ENCODE measurements at regions not wholly inside any gene's neighbourhood (a gene's known extent, or its start where the extent isn't known, plus 50 kb on each side); places are given as distances from the start of the nearest gene placed in this dataset.

- Histone ChIP-seq H3K36me3 (ENCODE audit: insufficient read depth, low read length) (no peaks in the 10 kb centered on the region), H3K9ac (ENCODE audit: low read length) (no peak overlapping the region), H3K9me2 (ENCODE audit: low read depth, low read length) (no peaks in the 10 kb centered on the region), H2AFZ (ENCODE audit: low read length) (no peak overlapping the region), H3F3A (ENCODE audit: insufficient read depth, low read length) (no peaks in the 10 kb centered on the region), H3K79me2 (ENCODE audit: insufficient read depth, low read length) (no peaks in the 10 kb centered on the region), H3K9me3 (ENCODE audit: low read length) (no peaks in the 10 kb centered on the region), H3K4me2 (ENCODE audit: low read length) (no peak overlapping the region), H4K20me1 (ENCODE audit: insufficient read depth, low read length) (no peaks in the 10 kb centered on the region), H3K4me1 (ENCODE audit: insufficient read depth, low read length, severe bottlenecking) (no peaks in the 10 kb centered on the region), H3K4me3 (ENCODE audit: low read depth, low read length, poor library complexity, severe bottlenecking) (no peak overlapping the region), H3K27ac (ENCODE audit: low read depth, low read length, poor library complexity, severe bottlenecking) (no peak overlapping the region), H3K27me3 (ENCODE audit: insufficient read depth, low read length) (no peaks in the 10 kb centered on the region)
- TF ChIP-seq CTCF (IDR thresholded peaks at IDR 0.05; ENCODE audit: low read length) (no peak), EZH2 (IDR thresholded peaks at IDR 0.05; ENCODE audit: borderline replicate concordance, low read length) (no peak)
Measured at GRCh38 chr12:115421350-115421749, 737.4 kb upstream of the TBX3 start.

GRCh38 chr12:115419145-115419646, 735.2 kb upstream of the TBX3 start:
- H3K4me1 ChIP-seq (ENCODE audit: insufficient read depth, low read length, severe bottlenecking) = no peaks in the 10 kb centered on the region
- H3K27ac ChIP-seq (ENCODE audit: low read depth, low read length, poor library complexity, severe bottlenecking) = no peak overlapping the region

GRCh38 chr12:115417610-115418009, 733.6 kb upstream of the TBX3 start:
- H3F3A ChIP-seq (ENCODE audit: insufficient read depth, low read length) = no peaks in the 10 kb centered on the region
- no peak overlapping the region for H3K4me3 ChIP-seq (ENCODE audit: low read depth, low read length, poor library complexity, severe bottlenecking)
- H4K20me1 ChIP-seq (ENCODE audit: insufficient read depth, low read length) = no peaks in the 10 kb centered on the region
- H3K36me3 ChIP-seq (ENCODE audit: insufficient read depth, low read length) = no peaks in the 10 kb centered on the region
- H3K27me3 ChIP-seq (ENCODE audit: insufficient read depth, low read length) = no peaks in the 10 kb centered on the region
- TF ChIP-seq CTCF (IDR thresholded peaks at IDR 0.05; ENCODE audit: low read length) = no peak
- no peak for TF ChIP-seq EZH2 (IDR thresholded peaks at IDR 0.05; ENCODE audit: borderline replicate concordance, low read length)
- no peaks in the 10 kb centered on the region for H3K79me2 ChIP-seq (ENCODE audit: insufficient read depth, low read length)
- H3K9me3 ChIP-seq (ENCODE audit: low read length) = no peaks in the 10 kb centered on the region
- H3K9ac ChIP-seq (ENCODE audit: low read length) = no peak overlapping the region
- H2AFZ ChIP-seq (ENCODE audit: low read length) = no peak overlapping the region
- no peak overlapping the region for H3K4me2 ChIP-seq (ENCODE audit: low read length)
- H3K9me2 ChIP-seq (ENCODE audit: low read depth, low read length) = no peaks in the 10 kb centered on the region
- no peak overlapping the region for H3K27ac ChIP-seq (ENCODE audit: low read depth, low read length, poor library complexity, severe bottlenecking)
- H3K4me1 ChIP-seq (ENCODE audit: insufficient read depth, low read length, severe bottlenecking) = no peaks in the 10 kb centered on the region

More at GRCh38 chr12:115419145-115419646, 735.2 kb upstream of the TBX3 start:
- Histone ChIP-seq H4K20me1 (ENCODE audit: insufficient read depth, low read length) (no peaks in the 10 kb centered on the region), H3K4me2 (ENCODE audit: low read length) (no peak overlapping the region), H3K9ac (ENCODE audit: low read length) (no peak overlapping the region), H3F3A (ENCODE audit: insufficient read depth, low read length) (no peaks in the 10 kb centered on the region), H3K9me2 (ENCODE audit: low read depth, low read length) (no peaks in the 10 kb centered on the region), H3K36me3 (ENCODE audit: insufficient read depth, low read length) (no peaks in the 10 kb centered on the region), H3K27me3 (ENCODE audit: insufficient read depth, low read length) (no peaks in the 10 kb centered on the region), H2AFZ (ENCODE audit: low read length) (no peak overlapping the region), H3K79me2 (ENCODE audit: insufficient read depth, low read length) (no peaks in the 10 kb centered on the region), H3K9me3 (ENCODE audit: low read length) (no peaks in the 10 kb centered on the region), H3K4me3 (ENCODE audit: low read depth, low read length, poor library complexity, severe bottlenecking) (no peak overlapping the region)
- TF ChIP-seq CTCF (IDR thresholded peaks at IDR 0.05; ENCODE audit: low read length) = no peak
- TF ChIP-seq EZH2 (IDR thresholded peaks at IDR 0.05; ENCODE audit: borderline replicate concordance, low read length) = no peak

Data from OCI-LY1 (cell line).